ENCODE measurements at regions not wholly inside any gene's neighbourhood (a gene's known extent, or its start where the extent isn't known, plus 50 kb on each side); places are given as distances from the start of the nearest gene placed in this dataset.

DNA sequence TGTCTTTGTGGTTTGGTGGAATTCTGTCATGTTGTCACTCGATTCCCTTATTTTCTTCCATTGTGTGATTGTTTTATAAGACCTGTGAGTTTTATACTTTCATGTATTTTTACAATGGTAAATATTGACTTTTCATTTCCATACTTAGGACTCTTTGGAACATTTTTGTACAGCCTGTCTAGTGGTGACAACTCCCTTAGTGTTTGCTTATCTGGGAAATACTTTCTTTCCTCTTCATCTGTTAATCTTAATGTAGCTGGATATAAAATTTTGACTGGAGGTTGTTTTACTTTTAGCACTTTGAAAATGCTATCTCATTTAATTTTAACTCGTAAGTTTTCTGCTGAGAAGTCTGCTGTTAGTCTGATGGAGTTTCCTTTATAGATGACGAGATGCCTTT, 310.5 kb downstream of the NUF2 start:
- H3K9me3 ChIP-seq (ENCODE audit: control insufficient read depth, low read depth, low read length), result no peaks in the 10 kb centered on the region
- no peak overlapping the region for H2BK12ac ChIP-seq (ENCODE audit: insufficient read length, low read depth, low read length)
- H2BK20ac ChIP-seq (ENCODE audit: low read depth, low read length, poor library complexity, severe bottlenecking), result no peak overlapping the region
- no peak overlapping the region for H3K14ac ChIP-seq (ENCODE audit: insufficient read depth, low read length)
- H2AK5ac ChIP-seq (ENCODE audit: insufficient read length, low read length), result no peak overlapping the region
- H3K27ac Mint-ChIP-seq, result no peak overlapping the region
- H3T11ph ChIP-seq (ENCODE audit: low read length), result no peak overlapping the region
- no peak overlapping the region for H3K9ac ChIP-seq (ENCODE audit: extremely low read depth, insufficient read length, low read length)
- no peaks in the 10 kb centered on the region for H3K4me1 ChIP-seq (ENCODE audit: insufficient read depth, low read length)
- H2BK5ac ChIP-seq (ENCODE audit: insufficient read length, low read length), result no peak overlapping the region
- no peaks in the 10 kb centered on the region for H3K27me3 Mint-ChIP-seq (ENCODE audit: low read depth)
- no peaks in the 10 kb centered on the region for H3K79me2 ChIP-seq (ENCODE audit: insufficient read depth, low read length)
- H3K56ac ChIP-seq (ENCODE audit: insufficient read length, low read depth, low read length), result no peak overlapping the region
- peaks cover 4 to 47% (median 26%) of the 10 kb centered on the region in 3 experiments for H3K36me3 Mint-ChIP-seq (ENCODE audit: insufficient read depth in 1 of 3, low read depth in 3 of 3)
- no peaks in the 10 kb centered on the region for H3K4me1 Mint-ChIP-seq
- no peak overlapping the region for H3K18ac ChIP-seq (ENCODE audit: insufficient read length, low read depth, low read length)
- no peak overlapping the region for H4K8ac ChIP-seq (replicated peaks; ENCODE audit: insufficient read length, low read depth, low read length)
- DNase-seq, result no peak
- H3K23me2 ChIP-seq (ENCODE audit: insufficient read length, low read depth, low read length, poor library complexity, severe bottlenecking), result no peaks in the 10 kb centered on the region
- no peak overlapping the region for H3K4me3 Mint-ChIP-seq
- H3K23ac ChIP-seq (ENCODE audit: insufficient read length, low read depth, low read length), result no peak overlapping the region
- no peak overlapping the region for H2AFZ ChIP-seq (ENCODE audit: low read length)
- H3K27me3 ChIP-seq (ENCODE audit: insufficient read depth, low read length), result no peaks in the 10 kb centered on the region
- H2BK15ac ChIP-seq (ENCODE audit: low read depth, low read length), result no peak overlapping the region
- no peak overlapping the region for H4K91ac ChIP-seq (ENCODE audit: insufficient read length, low read depth, low read length)
- no peak overlapping the region for H3K27ac ChIP-seq (ENCODE audit: insufficient read length, low read depth, low read length)
- H4K5ac ChIP-seq (ENCODE audit: insufficient read length, low read depth, low read length), result no peak overlapping the region
- peaks cover 38 to 54% of the 10 kb centered on the region in 2 experiments for H3K9me3 Mint-ChIP-seq
- no peak overlapping the region for H2BK120ac ChIP-seq (ENCODE audit: low read depth, low read length, poor library complexity, severe bottlenecking)
- H3K79me1 ChIP-seq (ENCODE audit: insufficient read depth, low read depth, low read length, poor library complexity, severe bottlenecking), result no peaks in the 10 kb centered on the region
- TF ChIP-seq, protein P1, sequence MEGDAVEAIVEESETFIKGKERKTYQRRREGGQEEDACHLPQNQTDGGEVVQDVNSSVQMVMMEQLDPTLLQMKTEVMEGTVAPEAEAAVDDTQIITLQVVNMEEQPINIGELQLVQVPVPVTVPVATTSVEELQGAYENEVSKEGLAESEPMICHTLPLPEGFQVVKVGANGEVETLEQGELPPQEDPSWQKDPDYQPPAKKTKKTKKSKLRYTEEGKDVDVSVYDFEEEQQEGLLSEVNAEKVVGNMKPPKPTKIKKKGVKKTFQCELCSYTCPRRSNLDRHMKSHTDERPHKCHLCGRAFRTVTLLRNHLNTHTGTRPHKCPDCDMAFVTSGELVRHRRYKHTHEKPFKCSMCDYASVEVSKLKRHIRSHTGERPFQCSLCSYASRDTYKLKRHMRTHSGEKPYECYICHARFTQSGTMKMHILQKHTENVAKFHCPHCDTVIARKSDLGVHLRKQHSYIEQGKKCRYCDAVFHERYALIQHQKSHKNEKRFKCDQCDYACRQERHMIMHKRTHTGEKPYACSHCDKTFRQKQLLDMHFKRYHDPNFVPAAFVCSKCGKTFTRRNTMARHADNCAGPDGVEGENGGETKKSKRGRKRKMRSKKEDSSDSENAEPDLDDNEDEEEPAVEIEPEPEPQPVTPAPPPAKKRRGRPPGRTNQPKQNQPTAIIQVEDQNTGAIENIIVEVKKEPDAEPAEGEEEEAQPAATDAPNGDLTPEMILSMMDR (conservative IDR thresholded peaks at IDR 0.05), result no peak
- H3K4me2 ChIP-seq (ENCODE audit: insufficient read depth, insufficient read length, low read length), result no peak overlapping the region
- no peaks in the 10 kb centered on the region for H4K20me1 ChIP-seq (ENCODE audit: control insufficient read depth, insufficient read depth, insufficient read length)
- no CpG with 5 or more reads among the region's 3 CpGs for WGBS (ENCODE audit: extremely low coverage, insufficient read length, low lambda C conversion rate)
- H3K4ac ChIP-seq (ENCODE audit: low read depth, low read length), result no peak overlapping the region
